H1 (cell line): ENCODE measurements at regions not wholly inside any gene's neighbourhood (a gene's known extent, or its start where the extent isn't known, plus 50 kb on each side); places are given as distances from the start of the nearest gene placed in this dataset.

Experiments
- CTCF ChIA-PET: fragments of 300-600 bp; sonication (Branson Sonifier 250); formaldehyde crosslinking; loops from one replicate; lab custom pipeline; 2021; ENCODE audit not compliant: partially characterized antibody; lab: Charles Lee
- POLR2A ChIA-PET: fragments of 300-600 bp; sonication (Branson Sonifier 250); formaldehyde crosslinking; loops from one replicate; lab custom pipeline; 2021; ENCODE audit warnings: inconsistent platforms; ENCODE audit not compliant: partially characterized antibody; lab: Charles Lee
- DNase-seq, 2 experiments: peaks; one replicate each; pipeline versions ENCODE4 v3.0.0 to v3.0.0-alpha.2; 2010 to 2022; ENCODE audit warnings: low spot score in 2 of 2, low read depth in 1 of 2, mixed read lengths in 1 of 2
- FAIRE-seq: peaks from 2 replicates; lab custom pipeline; 2011; peaks lifted over from hg19 to GRCh38; lab: Jason Lieb, UNC
- H2AFZ ChIP-seq: 2 replicates; pipeline ENCODE4 v1.8.1; 2012; ENCODE audit warnings: low read length, inconsistent platforms
- H2AK5ac ChIP-seq: 2 replicates; pipeline ENCODE4 v1.6.1; 2013; ENCODE audit warnings: low read depth, low read length
- H2BK120ac ChIP-seq: replicated peaks from 2 replicates; pipeline ENCODE3; 2013; ENCODE audit warnings: low read depth, low read length, inconsistent platforms
- H2BK12ac ChIP-seq: 2 replicates; pipeline ENCODE4 v1.6.1; 2013; ENCODE audit warnings: low read depth, low read length
- H2BK15ac ChIP-seq: 2 replicates; pipeline ENCODE4 v1.6.1; 2013; ENCODE audit warnings: low read length
- H2BK20ac ChIP-seq: 2 replicates; pipeline ENCODE4 v1.6.1; 2013; ENCODE audit warnings: low read length
- H2BK5ac ChIP-seq: 2 replicates; pipeline ENCODE4 v1.6.1; 2013; ENCODE audit warnings: low read depth, low read length
- H3K14ac ChIP-seq: 2 replicates; pipeline ENCODE4 v1.6.1; 2013; ENCODE audit warnings: inconsistent platforms; ENCODE audit not compliant: insufficient read length
- H3K18ac ChIP-seq: 2 replicates; pipeline ENCODE4 v1.6.1; 2013; ENCODE audit warnings: low read length; ENCODE audit errors: extremely low read depth
- H3K23ac ChIP-seq: 2 replicates; pipeline ENCODE4 v1.6.1; 2013; ENCODE audit warnings: inconsistent platforms; ENCODE audit not compliant: insufficient read length
- H3K23me2 ChIP-seq: 2 replicates; pipeline ENCODE4 v1.6.1; 2013; ENCODE audit warnings: low read depth, low read length
- H3K27ac ChIP-seq: 2 replicates; pipeline ENCODE4 v1.6.1; 2011; ENCODE audit warnings: low read depth, low read length, inconsistent platforms
- H3K27me3 ChIP-seq, 4 experiments: replicated peaks in 1 of 4; 1 replicate in 1 of 4; 2 replicates in 3 of 4; pipeline versions ENCODE4 v1.6.1 to v1.8.1; 2011 to 2013; ENCODE audit warnings: low read length in 3 of 4, mild to moderate bottlenecking in 3 of 4, inconsistent platforms in 2 of 4, mixed read lengths in 2 of 4, moderate library complexity in 1 of 4; ENCODE audit not compliant: control insufficient read depth in 3 of 4, insufficient read depth in 3 of 4; ENCODE audit errors: extremely low read depth in 1 of 4
- H3K36me3 ChIP-seq, 4 experiments: 2 replicates each; pipeline versions ENCODE4 v1.6.1 to v1.8.1; 2011 to 2013; ENCODE audit warnings: mild to moderate bottlenecking in 4 of 4, low read length in 3 of 4, moderate library complexity in 2 of 4, control low read depth in 1 of 4, inconsistent platforms in 1 of 4; ENCODE audit not compliant: insufficient read depth in 4 of 4, control insufficient read depth in 2 of 4
- H3K4ac ChIP-seq: replicated peaks from 2 replicates; pipeline ENCODE3; 2013; ENCODE audit warnings: low read length, low read depth, mixed read lengths, inconsistent platforms; ENCODE audit not compliant: insufficient read length
- H3K4me1 ChIP-seq, 4 experiments: replicated peaks in 1 of 4; 1 replicate in 1 of 4; 2 replicates in 3 of 4; pipeline versions ENCODE4 v1.6.1 to v1.8.1; 2011 to 2013; ENCODE audit warnings: low read length in 3 of 4, inconsistent platforms in 2 of 4, mixed read lengths in 1 of 4; ENCODE audit not compliant: insufficient read depth in 4 of 4, control insufficient read depth in 3 of 4
- H3K4me2 ChIP-seq, 2 experiments: 2 replicates each; pipeline versions ENCODE4 v1.6.1 to v1.8.1; 2011 to 2013; ENCODE audit warnings: low read depth in 2 of 2, low read length in 2 of 2, control low read depth in 1 of 2, inconsistent platforms in 1 of 2, mild to moderate bottlenecking in 1 of 2; ENCODE audit not compliant: insufficient read depth in 1 of 2
- H3K4me3 ChIP-seq, 4 experiments: fragments of 200-600, 300-600 bp in 1 of 4; sonication (generic), shearing (Covaris generic), sonication (Bioruptor Twin) in 1 of 4; 2 replicates each; pipeline versions ENCODE4 v1.5.1 to v1.8.1; 2011 to 2016; ENCODE audit warnings: low read length in 4 of 4, low read depth in 3 of 4, control low read depth in 2 of 4, inconsistent platforms in 2 of 4, mild to moderate bottlenecking in 2 of 4, mixed read lengths in 1 of 4, moderate library complexity in 1 of 4; ENCODE audit not compliant: insufficient read depth in 2 of 4; ENCODE audit errors: extremely low read depth in 1 of 4
- H3K56ac ChIP-seq: replicated peaks from 2 replicates; pipeline ENCODE3; 2013; ENCODE audit warnings: low read depth, mild to moderate bottlenecking, mixed read lengths, low read length, inconsistent platforms; ENCODE audit not compliant: insufficient read length
- H3K79me1 ChIP-seq: 2 replicates; pipeline ENCODE4 v1.6.1; 2013; ENCODE audit warnings: low read depth, low read length, control low read depth
- H3K79me2 ChIP-seq, 2 experiments: 2 replicates each; pipeline versions ENCODE4 v1.6.1 to v1.8.1; 2012 to 2013; ENCODE audit warnings: low read length in 2 of 2, mild to moderate bottlenecking in 2 of 2, inconsistent platforms in 1 of 2; ENCODE audit not compliant: insufficient read depth in 2 of 2, control insufficient read depth in 1 of 2
- H3K9ac ChIP-seq, 4 experiments: replicated peaks in 1 of 4; 1 replicate in 1 of 4; 2 replicates in 3 of 4; pipeline versions ENCODE4 v1.6.1 to v1.8.1; 2011 to 2013; ENCODE audit warnings: low read depth in 3 of 4, low read length in 3 of 4, control low read depth in 2 of 4, mild to moderate bottlenecking in 2 of 4, moderate library complexity in 2 of 4, inconsistent platforms in 1 of 4; ENCODE audit errors: extremely low read depth in 1 of 4
- H3K9me3 ChIP-seq, 2 experiments: 2 replicates each; pipeline versions ENCODE4 v1.6.1 to v1.8.1; 2012 to 2013; ENCODE audit warnings: mild to moderate bottlenecking in 2 of 2, moderate library complexity in 2 of 2, control low read depth in 1 of 2, inconsistent platforms in 1 of 2, low read depth in 1 of 2, low read length in 1 of 2, mixed read lengths in 1 of 2; ENCODE audit not compliant: insufficient read depth in 2 of 2
- H4K20me1 ChIP-seq, 2 experiments: replicated peaks in 1 of 2; 2 replicates each; pipeline versions ENCODE3 to v1.8.1; 2011 to 2013; ENCODE audit warnings: inconsistent platforms in 2 of 2, low read length in 2 of 2, mild to moderate bottlenecking in 1 of 2; ENCODE audit not compliant: insufficient read depth in 2 of 2, control insufficient read depth in 1 of 2
- H4K5ac ChIP-seq: 2 replicates; pipeline ENCODE4 v1.6.1; 2013; ENCODE audit warnings: low read length, low read depth, mixed read lengths, inconsistent platforms; ENCODE audit not compliant: insufficient read length
- H4K8ac ChIP-seq: 2 replicates; pipeline ENCODE4 v1.8.0; 2013; ENCODE audit warnings: mild to moderate bottlenecking, moderate library complexity, low read length, inconsistent platforms; ENCODE audit not compliant: insufficient read depth; ENCODE audit errors: extremely low read depth
- H4K91ac ChIP-seq: replicated peaks from 2 replicates; pipeline ENCODE3; 2013; ENCODE audit warnings: low read length, mixed read lengths, inconsistent platforms; ENCODE audit not compliant: insufficient read length
- CBX8 ChIP-seq: fragments of 300-800, 300-1000 bp; sonication (generic); IDR thresholded peaks from 2 replicates; pipeline ENCODE4 v1.7.1; 2016; ENCODE audit warnings: low read depth, low read length, borderline replicate concordance
- JUN ChIP-seq: IDR thresholded peaks from 2 replicates; pipeline ENCODE4 v1.6.1; 2011; ENCODE audit warnings: low read depth, mild to moderate bottlenecking, improper control_type of control experiment, low read length
- KDM4A ChIP-seq: IDR thresholded peaks from one replicate; pipeline ENCODE4 v1.7.1; 2012; ENCODE audit warnings: low read depth, mild to moderate bottlenecking, moderate library complexity, low read length, inconsistent platforms; ENCODE audit not compliant: severe bottlenecking
- KDM5A ChIP-seq: fragments of 200-600 bp; IDR thresholded peaks from 2 replicates; pipeline ENCODE4 v1.7.1; 2012; ENCODE audit warnings: mild to moderate bottlenecking, low read length, inconsistent platforms, mixed read lengths
- MAFK ChIP-seq: IDR thresholded peaks from 2 replicates; pipeline ENCODE4 v1.6.1; 2012; ENCODE audit warnings: low read depth, mild to moderate bottlenecking, improper control_type of control experiment, low read length
- NANOG ChIP-seq: IDR thresholded peaks from 2 replicates; pipeline ENCODE4 v1.6.1; 2011; ENCODE audit warnings: low read length, low read depth, mild to moderate bottlenecking, inconsistent platforms; ENCODE audit not compliant: insufficient read depth, poor library complexity, severe bottlenecking
- PHF8 ChIP-seq: fragments of 200-600 bp; sonication (generic); conservative IDR thresholded peaks from 2 replicates; pipeline ENCODE4 v1.7.1; 2012; ENCODE audit warnings: low read depth, mild to moderate bottlenecking, inconsistent platforms, low read length, moderate library complexity
- POU5F1 ChIP-seq: IDR thresholded peaks from 2 replicates; pipeline ENCODE4 v1.6.1; 2011; ENCODE audit warnings: low read depth, mild to moderate bottlenecking, low read length, moderate library complexity
- RAD21 ChIP-seq, 2 experiments: IDR thresholded peaks in 1 of 2; conservative IDR thresholded peaks in 1 of 2; 2 replicates each; pipeline ENCODE4 v1.6.1; 2011; ENCODE audit warnings: low read depth in 2 of 2, low read length in 2 of 2, improper control_type of control experiment in 1 of 2, inconsistent platforms in 1 of 2, mild to moderate bottlenecking in 1 of 2, moderate library complexity in 1 of 2
- RBBP5 ChIP-seq: IDR thresholded peaks from 2 replicates; pipeline ENCODE4 v1.7.1; 2012; ENCODE audit warnings: low read depth, mild to moderate bottlenecking, inconsistent platforms, low read length, moderate library complexity, borderline replicate concordance
- RFX5 ChIP-seq: IDR thresholded peaks from 2 replicates; pipeline ENCODE4 v1.6.1; 2011; ENCODE audit warnings: low read depth, low read length, improper control_type of control experiment, borderline replicate concordance
- SIRT6 ChIP-seq: IDR thresholded peaks from one replicate; pipeline ENCODE4 v1.7.1; 2012; ENCODE audit warnings: low read length, inconsistent platforms
- WGBS, 2 experiments: shearing (Covaris generic) in 1 of 2; methylation state at CpG; one replicate each; pipeline versions ENCODE4 v1.1.6 to v1.1.7; 2013 to 2015; ENCODE audit warnings: low lambda C conversion rate in 2 of 2, mixed read lengths in 2 of 2, inconsistent platforms in 1 of 2, low coverage in 1 of 2, missing lambda C conversion rate in 1 of 2; ENCODE audit not compliant: insufficient replicate concordance in 2 of 2, insufficient coverage in 1 of 2, insufficient read length in 1 of 2; ENCODE audit errors: extremely low coverage in 1 of 2, missing lambda C conversion rate in 1 of 2; 5-methylcytosine and 5-hydroxymethylcytosine counted together
- TF ChIP-seq, protein P1 (sequence below): IDR thresholded peaks from 2 replicates; pipeline ENCODE4 v1.6.1; 2011; ENCODE audit warnings: low read length, improper control_type of control experiment

DNA sequence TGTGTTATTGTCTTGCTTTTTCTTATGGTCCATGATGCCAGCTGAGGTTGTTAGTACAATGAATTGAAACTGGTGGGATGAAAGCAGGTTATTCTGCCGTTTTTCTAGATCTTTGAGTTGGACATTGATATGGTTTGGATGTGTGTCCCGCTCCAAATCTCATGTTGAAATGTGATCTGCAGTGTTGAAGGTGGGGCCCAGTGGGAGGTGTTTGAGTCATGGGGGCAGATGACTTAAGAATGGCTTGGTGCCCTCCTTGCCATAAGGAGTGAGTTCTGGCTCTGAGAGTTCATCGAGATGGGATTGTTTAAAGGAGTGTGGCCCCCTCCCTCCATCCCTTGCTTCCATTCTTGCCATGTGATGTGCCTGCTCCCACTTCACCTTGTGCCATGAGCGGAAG lies 80.3 kb upstream of the PIAS1 start:
- H3K36me3 ChIP-seq = no peaks in the 10 kb centered on the region
- H3K4me2 ChIP-seq = no peak overlapping the region
- no peak overlapping the region for H2BK5ac ChIP-seq
- no peaks in the 10 kb centered on the region for H3K79me2 ChIP-seq
- H4K5ac ChIP-seq = no peak overlapping the region
- H4K8ac ChIP-seq = no peak overlapping the region
- H3K23ac ChIP-seq = no peak overlapping the region
- no peak overlapping the region for H4K91ac ChIP-seq
- H3K18ac ChIP-seq = no peak overlapping the region
- H3K27me3 ChIP-seq = no peaks in the 10 kb centered on the region
- H3K9ac ChIP-seq = no peak overlapping the region
- POLR2A ChIA-PET = interaction anchor here (0.5 to 0.9 kb wide), 2 partner anchors 10 to 12 kb away, joined by 3 read pairs; no protein-coding TSS in a partner anchor
- no peak overlapping the region for H3K27ac ChIP-seq
- no peak for FAIRE-seq
- H3K79me1 ChIP-seq = no peaks in the 10 kb centered on the region
- H3K23me2 ChIP-seq = no peaks in the 10 kb centered on the region
- no peak overlapping the region for H3K56ac ChIP-seq
- H2AK5ac ChIP-seq = no peak overlapping the region
- H3K4me3 ChIP-seq = no peak overlapping the region
- no peak overlapping the region for H2AFZ ChIP-seq
- no peaks in the 10 kb centered on the region for H3K9me3 ChIP-seq
- H2BK15ac ChIP-seq = no peak overlapping the region
- TF ChIP-seq RAD21 (IDR thresholded peaks at IDR 0.05 in 1 of 2, conservative IDR thresholded peaks at IDR 0.05 in 1 of 2; ENCODE audit: low read depth in 2 of 2, low read length in 2 of 2) (no peak), SIRT6 (no peak), KDM4A (no peak), PHF8 (no peak), NANOG (no peak), RFX5 (no peak), JUN (no peak), KDM5A (no peak), RBBP5 (no peak), POU5F1 (no peak), CBX8 (no peak), MAFK (no peak)
- TF ChIP-seq, protein P1, sequence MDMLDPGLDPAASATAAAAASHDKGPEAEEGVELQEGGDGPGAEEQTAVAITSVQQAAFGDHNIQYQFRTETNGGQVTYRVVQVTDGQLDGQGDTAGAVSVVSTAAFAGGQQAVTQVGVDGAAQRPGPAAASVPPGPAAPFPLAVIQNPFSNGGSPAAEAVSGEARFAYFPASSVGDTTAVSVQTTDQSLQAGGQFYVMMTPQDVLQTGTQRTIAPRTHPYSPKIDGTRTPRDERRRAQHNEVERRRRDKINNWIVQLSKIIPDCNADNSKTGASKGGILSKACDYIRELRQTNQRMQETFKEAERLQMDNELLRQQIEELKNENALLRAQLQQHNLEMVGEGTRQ = no peak
- TF ChIP-seq, all 59 proteins: peak for 0
- no peak for DNase-seq
- Histone ChIP-seq H2BK12ac (no peak overlapping the region), H4K20me1 (no peaks in the 10 kb centered on the region), H2BK120ac (no peak overlapping the region), H2BK20ac (no peak overlapping the region), H3K14ac (no peak overlapping the region), H3K4me1 (peaks cover 0 to 2% (median 2%) of the 10 kb centered on the region in 4 experiments; a peak in 5 of 7 replicates), H3K4ac (no peak overlapping the region)
- WGBS, 2 experiments = 95% methylated on average over 4 of the region's 4 CpGs; no CpG with 5 or more reads in 1 of the 2 experiments
- CTCF ChIA-PET = no interaction called here
